ENCODE measurements at regions not wholly inside any gene's neighbourhood (a gene's known extent, or its start where the extent isn't known, plus 50 kb on each side); places are given as distances from the start of the nearest gene placed in this dataset.

DNA sequence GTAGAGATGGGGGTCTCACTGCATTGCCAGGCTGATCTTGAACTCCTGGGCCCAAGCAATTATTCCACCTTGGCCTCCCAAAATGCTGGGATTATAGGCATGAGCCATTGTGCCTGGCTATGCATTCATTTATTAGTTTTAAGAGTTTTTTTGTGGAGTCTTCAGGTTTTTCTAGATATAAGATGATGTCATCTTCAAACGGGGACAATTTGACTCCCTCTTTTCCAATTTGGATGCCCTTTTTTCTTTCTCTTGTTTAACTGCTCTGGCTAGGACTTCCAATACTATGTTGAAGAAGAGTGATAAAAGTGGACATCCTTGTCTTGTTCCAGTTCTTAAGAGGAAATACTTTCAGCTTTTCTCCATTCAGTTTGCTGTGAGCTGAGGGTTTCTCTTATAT is 113.7 kb upstream of the PARD3B start:
- DNase-seq (ENCODE audit: low read depth, low spot score) = no peak
- in situ Hi-C loops (cut with HindIII; ENCODE audit: low pct_unique_long_range_greater_than_20kb, low sequenced_read_pairs) = no loop called here

- no peak for DNase-seq (ENCODE audit: low read depth, low spot score)
- in situ Hi-C loops (cut with HindIII; ENCODE audit: low pct_unique_long_range_greater_than_20kb, low sequenced_read_pairs) = no loop called here
These were observed 113.1 kb upstream of the PARD3B start for GRCh38 chr2:204432196-204432595.

GRCh38 chr2:204434660-204435462 is 110.4 kb upstream of the PARD3B start:
- in situ Hi-C loops (cut with HindIII; ENCODE audit: low pct_unique_long_range_greater_than_20kb, low sequenced_read_pairs) = no loop called here
- no peak for DNase-seq (ENCODE audit: low read depth, low spot score)

DNA sequence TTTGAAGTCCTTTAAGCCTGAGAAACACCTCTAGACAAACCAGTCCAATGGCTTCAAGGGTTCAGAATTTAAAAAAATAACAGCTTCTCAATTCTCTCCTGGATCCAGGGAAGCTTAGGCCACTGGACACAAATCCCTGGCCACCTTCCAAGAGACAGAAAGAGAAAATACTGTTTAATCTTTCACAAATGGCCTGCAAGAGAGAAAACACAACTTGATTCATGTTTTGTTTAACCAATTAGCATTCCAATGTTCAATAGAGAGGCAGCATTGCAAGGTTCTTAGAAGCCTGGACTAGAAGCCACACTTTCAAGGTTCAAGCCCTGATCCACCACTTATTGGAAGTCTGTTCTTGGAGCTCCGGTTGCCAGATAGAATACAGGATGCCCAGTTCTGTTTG is 109.0 kb upstream of the PARD3B start:
- in situ Hi-C loops (cut with HindIII; ENCODE audit: low pct_unique_long_range_greater_than_20kb, low sequenced_read_pairs) = no loop called here
- no peak for DNase-seq (ENCODE audit: low read depth, low spot score)

- no peak for DNase-seq (ENCODE audit: low read depth, low spot score)
- in situ Hi-C loops (cut with HindIII; ENCODE audit: low pct_unique_long_range_greater_than_20kb, low sequenced_read_pairs) = no loop called here
These were observed 107.9 kb upstream of the PARD3B start for GRCh38 chr2:204437408-204437807.

DNA sequence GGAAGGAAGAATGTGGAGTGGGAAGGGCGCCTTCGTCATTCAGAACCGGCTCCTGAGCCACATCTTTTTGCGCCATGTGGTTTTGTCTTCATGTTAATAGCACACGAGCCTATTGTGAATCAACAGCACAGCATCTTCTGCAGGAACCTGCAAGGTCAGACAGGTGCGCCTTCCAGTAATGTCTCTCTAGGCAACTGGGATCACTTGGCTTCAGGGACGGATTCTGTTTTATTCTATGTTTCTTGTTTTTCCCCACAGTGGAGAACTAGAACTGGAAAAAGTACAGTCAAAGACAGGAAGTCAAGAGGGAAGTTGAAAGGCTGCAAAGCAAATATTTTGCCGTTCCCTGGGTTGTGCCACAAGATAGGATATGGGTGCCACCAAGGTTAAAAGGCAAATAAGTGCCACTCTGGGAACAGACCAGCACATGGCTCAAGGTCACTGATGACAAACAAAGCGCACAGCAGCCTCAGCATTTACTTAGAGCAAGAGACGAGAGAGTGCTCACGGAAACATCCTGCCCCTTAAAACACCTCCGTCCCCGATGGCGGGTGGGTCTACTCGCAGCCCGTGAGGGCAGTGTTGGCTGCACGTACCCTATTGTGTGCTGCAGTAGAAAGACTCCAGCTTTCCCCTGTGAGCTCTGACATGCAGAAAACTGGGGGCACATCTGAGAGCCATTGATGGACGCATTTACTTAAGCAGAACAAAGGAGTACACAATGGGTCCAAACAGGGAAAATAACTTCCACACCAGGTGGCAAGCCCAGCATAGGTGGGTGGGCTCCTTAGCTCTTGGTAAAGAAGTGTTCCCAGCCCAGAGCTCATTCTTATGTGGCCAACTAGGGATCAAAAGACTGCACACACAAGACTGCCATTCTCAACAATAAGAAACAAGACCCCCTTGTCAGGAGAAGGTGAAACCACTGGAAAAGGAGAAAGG is 107.2 kb upstream of the PARD3B start:
- in situ Hi-C loops (cut with HindIII; ENCODE audit: low pct_unique_long_range_greater_than_20kb, low sequenced_read_pairs) = no loop called here
- no peak for DNase-seq (ENCODE audit: low read depth, low spot score)

GRCh38 chr2:204441316-204441715 is 104.0 kb upstream of the PARD3B start:
- no peak for DNase-seq (ENCODE audit: low read depth, low spot score)
- in situ Hi-C loops (cut with HindIII; ENCODE audit: low pct_unique_long_range_greater_than_20kb, low sequenced_read_pairs) = no loop called here

GRCh38 chr2:204445149-204445548 is 100.1 kb upstream of the PARD3B start:
- in situ Hi-C loops (cut with HindIII; ENCODE audit: low pct_unique_long_range_greater_than_20kb, low sequenced_read_pairs) = no loop called here
- DNase-seq (ENCODE audit: low read depth, low spot score) = no peak

DNA sequence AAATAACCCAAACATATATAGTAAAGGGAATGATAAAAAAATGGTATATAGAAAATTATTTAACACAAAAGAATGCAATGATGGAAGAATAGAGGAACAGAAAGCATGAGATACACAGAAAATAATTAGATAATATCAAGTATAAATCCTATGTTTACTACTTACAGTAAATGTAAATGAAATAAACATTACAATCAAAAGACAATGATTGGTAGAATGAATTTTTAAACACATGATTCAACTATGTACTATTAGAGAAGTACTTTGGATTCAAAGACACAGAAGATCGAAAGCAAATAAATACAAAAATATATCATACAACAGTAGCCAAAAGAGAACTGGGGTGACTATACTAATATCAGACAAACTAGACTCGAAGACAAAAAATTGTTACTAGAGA is 97.6 kb upstream of the PARD3B start:
- in situ Hi-C loops (cut with HindIII; ENCODE audit: low pct_unique_long_range_greater_than_20kb, low sequenced_read_pairs) = no loop called here
- no peak for DNase-seq (ENCODE audit: low read depth, low spot score)

DNA sequence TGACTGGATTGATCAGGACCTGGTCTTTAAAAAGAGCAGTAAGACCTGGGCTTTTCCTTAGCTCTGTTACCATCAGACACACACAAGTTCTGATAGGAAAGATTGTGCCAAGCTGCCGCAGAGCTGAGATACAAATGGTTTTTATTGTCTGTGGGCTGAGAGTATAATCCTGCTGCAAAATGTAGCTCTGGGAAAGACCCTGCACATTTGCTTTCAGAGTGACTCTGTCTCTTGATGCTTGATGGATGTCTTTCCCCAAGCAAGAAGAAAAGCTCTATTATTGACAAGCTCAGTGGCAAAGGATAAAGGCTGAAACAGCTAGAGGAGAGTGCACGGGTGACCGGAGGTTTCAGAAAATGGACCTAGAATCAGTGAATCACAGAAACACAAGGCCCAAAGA is 95.3 kb upstream of the PARD3B start:
- DNase-seq (ENCODE audit: low read depth, low spot score) = no peak

DNA sequence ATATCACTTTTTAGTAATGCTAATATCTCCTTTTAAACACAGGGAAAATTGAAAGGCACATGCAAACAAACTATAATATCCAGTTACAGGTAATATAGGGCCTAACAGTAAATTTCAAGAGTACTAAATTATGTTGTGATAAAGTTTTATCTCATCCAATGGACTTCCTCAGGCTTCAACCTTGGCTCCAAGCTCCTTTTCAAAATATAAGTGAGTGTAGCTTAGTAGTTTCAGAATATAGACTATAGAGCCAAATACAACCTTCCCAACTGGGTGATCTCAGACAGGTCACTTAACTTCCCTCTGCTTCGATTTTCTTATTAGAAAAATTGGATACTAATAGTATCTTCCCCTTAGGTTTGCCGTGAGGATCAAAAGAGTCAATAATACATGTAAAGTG is 93.5 kb upstream of the PARD3B start:
- in situ Hi-C loops (cut with HindIII; ENCODE audit: low pct_unique_long_range_greater_than_20kb, low sequenced_read_pairs) = no loop called here
- DNase-seq (ENCODE audit: low read depth, low spot score) = no peak

More for the DNA sequence above, 95.3 kb upstream of the PARD3B start:
- in situ Hi-C loops (cut with HindIII; ENCODE audit: low pct_unique_long_range_greater_than_20kb, low sequenced_read_pairs) = no loop called here

DNA sequence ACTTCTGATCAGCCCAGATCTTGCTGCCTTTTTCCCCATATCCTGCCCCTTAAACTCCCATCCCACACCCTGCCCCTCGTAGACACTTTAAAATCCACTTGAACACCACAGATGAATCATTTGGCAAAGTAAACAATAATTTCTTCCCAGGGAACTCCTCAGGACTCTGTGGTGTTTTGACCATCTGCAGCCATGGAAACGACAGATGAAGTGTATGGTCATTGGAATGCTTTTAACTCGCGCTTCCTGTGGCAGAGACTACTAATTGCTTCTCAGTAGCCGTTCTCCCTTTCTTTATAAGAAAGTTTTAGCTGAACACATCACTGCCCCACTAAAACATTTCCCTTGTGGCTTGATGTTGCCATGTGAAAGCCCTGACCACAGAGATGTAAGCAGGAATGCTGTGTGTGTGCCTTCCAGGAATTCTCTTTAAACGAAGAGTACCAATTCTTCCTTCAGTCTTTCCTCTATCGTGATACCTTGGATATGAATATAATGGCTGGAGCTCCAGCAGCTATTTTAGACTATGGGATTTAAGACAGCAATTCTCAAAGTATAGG is 92.7 kb upstream of the PARD3B start:
- in situ Hi-C loops (cut with HindIII; ENCODE audit: low pct_unique_long_range_greater_than_20kb, low sequenced_read_pairs) = no loop called here
- DNase-seq (ENCODE audit: low read depth, low spot score) = peak; percentile 8

GRCh38 chr2:204453730-204454167 is 91.5 kb upstream of the PARD3B start:
- peak; percentile 66 for DNase-seq (ENCODE audit: low read depth, low spot score)
- in situ Hi-C loops (cut with HindIII; ENCODE audit: low pct_unique_long_range_greater_than_20kb, low sequenced_read_pairs) = no loop called here

GRCh38 chr2:204454672-204455380 is 90.4 kb upstream of the PARD3B start:
- no peak for DNase-seq (ENCODE audit: low read depth, low spot score)
- in situ Hi-C loops (cut with HindIII; ENCODE audit: low pct_unique_long_range_greater_than_20kb, low sequenced_read_pairs) = no loop called here

DNA sequence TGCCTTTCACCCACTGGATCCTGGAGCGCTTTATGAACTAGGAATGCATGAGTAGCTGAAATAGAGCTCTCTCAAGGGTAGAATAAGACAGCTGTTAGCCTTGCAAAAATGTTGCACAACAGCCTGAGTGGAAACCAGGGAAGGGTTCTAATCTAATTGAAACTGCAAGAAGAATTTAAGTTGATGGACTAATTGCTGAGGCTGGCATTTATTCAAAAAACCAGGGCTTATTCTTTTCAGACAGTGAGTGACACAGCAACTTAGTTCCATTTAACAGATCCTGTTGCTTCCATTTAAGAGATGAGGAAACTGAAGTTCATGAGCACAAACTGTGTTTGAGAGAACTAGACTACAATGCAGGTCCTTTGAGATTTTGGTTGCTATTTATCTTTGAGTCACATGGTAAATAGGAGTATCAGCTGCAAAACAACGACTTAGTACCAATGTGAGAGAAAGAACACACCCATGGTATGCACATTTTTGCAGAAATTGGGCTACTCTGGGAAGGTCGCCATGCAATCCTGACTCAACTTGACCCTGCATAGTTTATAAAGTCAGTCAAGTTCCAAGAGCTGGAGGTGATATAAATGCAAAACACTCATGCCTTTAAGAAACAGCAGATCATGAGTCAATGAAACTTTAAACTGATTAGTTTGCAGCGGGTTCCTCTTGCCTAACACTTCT is 76.4 kb upstream of the PARD3B start:
- in situ Hi-C loops (cut with HindIII; ENCODE audit: low pct_unique_long_range_greater_than_20kb, low sequenced_read_pairs) = no loop called here
- no peak for DNase-seq (ENCODE audit: low read depth, low spot score)

GRCh38 chr2:204470178-204470620 is 75.1 kb upstream of the PARD3B start:
- no peak for DNase-seq (ENCODE audit: low read depth, low spot score)
- in situ Hi-C loops (cut with HindIII; ENCODE audit: low pct_unique_long_range_greater_than_20kb, low sequenced_read_pairs) = no loop called here

DNA sequence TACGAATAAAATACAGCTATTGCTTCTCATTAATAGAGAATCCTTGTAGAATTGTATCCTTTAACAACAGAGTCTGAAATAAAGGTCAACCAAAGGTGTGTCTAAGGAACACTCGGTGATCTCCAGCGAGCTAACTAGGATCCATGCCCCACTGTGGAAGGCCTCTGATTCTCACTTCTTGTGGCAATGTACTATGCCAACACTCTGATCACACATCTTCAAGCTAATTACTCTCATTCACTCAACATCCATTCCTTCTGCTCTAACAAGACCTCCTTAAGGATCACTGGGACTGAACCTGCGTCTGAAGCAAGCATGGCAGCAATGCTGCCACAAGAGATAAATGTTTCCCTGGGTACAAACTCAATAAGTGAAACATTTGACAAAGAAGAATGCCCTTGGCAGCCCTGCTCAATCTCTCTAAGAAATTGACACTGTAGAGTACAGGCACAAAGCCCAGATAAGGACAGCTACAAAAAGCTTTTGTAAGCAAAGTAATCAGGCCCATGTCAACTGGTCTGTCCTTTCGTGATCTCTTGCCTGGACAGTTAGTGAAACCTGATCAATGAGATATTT is 74.6 kb upstream of the PARD3B start:
- no peak for DNase-seq (ENCODE audit: low read depth, low spot score)

More for the DNA sequence above, 74.6 kb upstream of the PARD3B start:
- in situ Hi-C loops (cut with HindIII; ENCODE audit: low pct_unique_long_range_greater_than_20kb, low sequenced_read_pairs) = no loop called here
